B cell (primary cell): ENCODE measurements at regions not wholly inside any gene's neighbourhood (a gene's known extent, or its start where the extent isn't known, plus 50 kb on each side); places are given as distances from the start of the nearest gene placed in this dataset.

ENCODE experiments used
- ATAC-seq: fragments of 200-7000 bp; cut with Tn5 transposase; one replicate; pipeline ENCODE4 v1.10.0; 2021; ENCODE audit warnings: low read depth, mild to moderate bottlenecking, moderate number of reproducible peaks, moderate library complexity
- CTCF ChIA-PET: fragments of 350-600 bp; sonication (Branson Sonifier 250); formaldehyde crosslinking; loops from one replicate; lab custom pipeline; 2021; ENCODE audit warnings: antibody characterized with exemption, inconsistent platforms; lab: Charles Lee
- POLR2A ChIA-PET: fragments of 350-600 bp; sonication (Branson Sonifier 250); formaldehyde crosslinking; loops from one replicate; lab custom pipeline; 2021; ENCODE audit warnings: antibody characterized with exemption; lab: Charles Lee
- DNase-seq: peaks from one replicate; pipeline ENCODE4 v3.0.0; 2013
- H2AFZ ChIP-seq: 2 replicates; pipeline ENCODE4 v1.6.1; 2012; ENCODE audit warnings: mild to moderate bottlenecking, low read depth, low read length; ENCODE audit not compliant: insufficient read depth, poor library complexity, severe bottlenecking
- H3K27ac ChIP-seq, 2 donors: 1 replicate in 1 of 2; 2 replicates in 1 of 2; pipeline ENCODE4 v1.5.1; 2012 to 2013; ENCODE audit warnings: low read length in 2 of 2, mild to moderate bottlenecking in 2 of 2, moderate library complexity in 1 of 2
- H3K27me3 ChIP-seq, 4 experiments: fragments of 200-600 bp in 1 of 4; sonication (generic) in 1 of 4; replicated peaks in 1 of 4; 1 replicate in 2 of 4; 2 replicates in 2 of 4; pipeline versions ENCODE4 v1.6.1 to v1.7.0; 2013 to 2016; ENCODE audit warnings: low read length in 3 of 4, mild to moderate bottlenecking in 2 of 4, mixed read lengths in 1 of 4, moderate library complexity in 1 of 4; ENCODE audit not compliant: insufficient read depth in 4 of 4, control insufficient read depth in 3 of 4; ENCODE audit errors: control extremely low read depth in 1 of 4
- H3K36me3 ChIP-seq, 2 experiments: replicated peaks in 1 of 2; 1 replicate in 1 of 2; 2 replicates in 1 of 2; pipeline versions ENCODE4 v1.6.1 to v1.7.1; 2013; ENCODE audit warnings: low read length in 1 of 2; ENCODE audit not compliant: insufficient read depth in 2 of 2, control insufficient read depth in 1 of 2; ENCODE audit errors: control extremely low read depth in 1 of 2, extremely low read depth in 1 of 2
- H3K4me1 ChIP-seq, 2 donors: fragments of 200-600 bp in 1 of 2; sonication (generic) in 1 of 2; 1 replicate in 1 of 2; 2 replicates in 1 of 2; pipeline versions ENCODE4 v1.5.1 to v1.6.1; 2013 to 2017; ENCODE audit warnings: low read length in 2 of 2; ENCODE audit not compliant: control insufficient read depth in 2 of 2, insufficient read depth in 2 of 2
- H3K4me2 ChIP-seq: replicated peaks from 2 replicates; pipeline ENCODE3; 2012; ENCODE audit warnings: mild to moderate bottlenecking, low read depth, low read length; ENCODE audit not compliant: poor library complexity, severe bottlenecking
- H3K4me3 ChIP-seq, 5 experiments: fragments of 200-600 bp in 1 of 5; sonication (generic) in 1 of 5; 1 replicate in 3 of 5; 2 replicates in 2 of 5; pipeline versions ENCODE4 v1.5.1 to v1.7.0; 2011 to 2016; ENCODE audit warnings: low read length in 4 of 5, mild to moderate bottlenecking in 4 of 5, low read depth in 2 of 5, control low read depth in 1 of 5, moderate library complexity in 1 of 5; ENCODE audit not compliant: insufficient read depth in 1 of 5; ENCODE audit errors: control extremely low read depth in 1 of 5, extremely low read depth in 1 of 5
- H3K79me2 ChIP-seq: fragments of 200-600 bp; sonication (generic); one replicate; pipeline ENCODE4 v1.6.0; 2016; ENCODE audit warnings: low read length; ENCODE audit not compliant: control insufficient read depth, insufficient read depth
- H3K9ac ChIP-seq: fragments of 200-600 bp; sonication (generic); 2 replicates; pipeline ENCODE4 v1.6.1; 2017; ENCODE audit warnings: mild to moderate bottlenecking, low read length, moderate library complexity
- H3K9me3 ChIP-seq, 3 donors: one replicate each; pipeline versions ENCODE4 v1.6.1 to v1.7.1; 2013; ENCODE audit warnings: low read length in 2 of 3; ENCODE audit not compliant: control insufficient read depth in 2 of 3, insufficient read depth in 1 of 3; ENCODE audit errors: control extremely low read depth in 1 of 3
- H4K20me1 ChIP-seq: 2 replicates; pipeline ENCODE4 v1.6.0; 2012; ENCODE audit warnings: mild to moderate bottlenecking, low read length; ENCODE audit not compliant: insufficient read depth, control insufficient read depth, poor library complexity, severe bottlenecking
- H3K27ac Mint-ChIP-seq: one replicate; pipeline ENCODE4 v1.8.0; 2021; ENCODE audit warnings: mixed read lengths
- H3K27me3 Mint-ChIP-seq: one replicate; pipeline ENCODE4 v1.8.0; 2021; ENCODE audit warnings: mixed read lengths
- H3K4me1 Mint-ChIP-seq: one replicate; pipeline ENCODE4 v1.8.0; 2021; ENCODE audit warnings: mixed read lengths
- H3K4me3 Mint-ChIP-seq: one replicate; pipeline ENCODE4 v1.8.0; 2021; ENCODE audit warnings: mixed read lengths
- H3K9me3 Mint-ChIP-seq: one replicate; pipeline ENCODE4 v1.8.0; 2022; ENCODE audit warnings: mixed read lengths; ENCODE audit not compliant: insufficient read depth
- CTCF ChIP-seq: fragments of 200-600 bp; IDR thresholded peaks from one replicate; pipeline ENCODE4 v1.8.0; 2022; ENCODE audit warnings: antibody characterized with exemption, mild to moderate bottlenecking
- EZH2 ChIP-seq: IDR thresholded peaks from 2 replicates; pipeline ENCODE4 v1.6.1; 2012; ENCODE audit warnings: borderline replicate concordance, low read depth, mild to moderate bottlenecking, moderate library complexity, low read length; ENCODE audit not compliant: insufficient read depth, poor library complexity, severe bottlenecking
- WGBS: methylation state at CpG from one replicate; pipeline ENCODE4 v1.1.5; 2013; ENCODE audit warnings: missing lambda C conversion rate; ENCODE audit not compliant: insufficient coverage; 5-methylcytosine and 5-hydroxymethylcytosine counted together
- intact Hi-C: fragments of 100-400 bp; cut with micrococcal nuclease; formaldehyde crosslinking; loops from one replicate; pipeline ENCODE4 v1.10.0; 2022

- Histone ChIP-seq H3K36me3 (no peaks in the 10 kb centered on the region), H3K4me1 (no peaks in the 10 kb centered on the region), H3K79me2 (no peaks in the 10 kb centered on the region), H2AFZ (no peak overlapping the region), H3K27ac (no peak overlapping the region), H4K20me1 (no peaks in the 10 kb centered on the region), H3K9ac (no peak overlapping the region), H3K4me3 (no peak overlapping the region), H3K4me2 (no peak overlapping the region), H3K27me3 (no peaks in the 10 kb centered on the region), H3K9me3 (peaks cover 0 to 8% (median 0%) of the 10 kb centered on the region in 3 donors)
- CTCF ChIA-PET = no interaction called here
- intact Hi-C loops = no loop called here
- Mint-ChIP-seq H3K4me1 (no peaks in the 10 kb centered on the region), H3K4me3 (no peak overlapping the region), H3K9me3 (no peaks in the 10 kb centered on the region), H3K27ac (no peak overlapping the region), H3K27me3 (no peaks in the 10 kb centered on the region)
- 82% methylated on average over 7 of the region's 9 CpGs for WGBS
- TF ChIP-seq EZH2 (no peak), CTCF (no peak)
- DNase-seq (no peak), ATAC-seq (no peak)
- POLR2A ChIA-PET = no interaction called here
Measured at GRCh38 chr7:113291058-113291457, 172.7 kb upstream of the SMIM30 start.

- H3K9me3 Mint-ChIP-seq = no peaks in the 10 kb centered on the region
- H3K4me2 ChIP-seq = no peak overlapping the region
- no peaks in the 10 kb centered on the region for H3K27me3 Mint-ChIP-seq
- no peak overlapping the region for H3K27ac ChIP-seq
- no peak overlapping the region for H2AFZ ChIP-seq
- no peaks in the 10 kb centered on the region for H3K36me3 ChIP-seq
- H3K4me3 ChIP-seq = no peak overlapping the region
- H4K20me1 ChIP-seq = no peaks in the 10 kb centered on the region
- no peak for ATAC-seq
- POLR2A ChIA-PET = no interaction called here
- H3K79me2 ChIP-seq = no peaks in the 10 kb centered on the region
- intact Hi-C loops = no loop called here
- no peaks in the 10 kb centered on the region for H3K27me3 ChIP-seq
- no peak overlapping the region for H3K27ac Mint-ChIP-seq
- TF ChIP-seq EZH2 (no peak), CTCF (no peak)
- CTCF ChIA-PET = interaction anchor here (0.8 to 1.0 kb wide), 3 partner anchors 25 to 739 kb away, joined by 3 read pairs; no protein-coding TSS in a partner anchor
- no peak for DNase-seq
- no peaks in the 10 kb centered on the region for H3K4me1 Mint-ChIP-seq
- H3K9ac ChIP-seq = no peak overlapping the region
- 30% methylated on average over 1 of the region's 4 CpGs for WGBS
- peaks cover 0 to 4% (median 0%) of the 10 kb centered on the region in 3 donors for H3K9me3 ChIP-seq
- no peaks in the 10 kb centered on the region for H3K4me1 ChIP-seq
- H3K4me3 Mint-ChIP-seq = no peak overlapping the region
Measured at GRCh38 chr7:113289140-113289740, 170.9 kb upstream of the SMIM30 start.
